GM18951 (cell line): ENCODE measurements at regions not wholly inside any gene's neighbourhood (a gene's known extent, or its start where the extent isn't known, plus 50 kb on each side); places are given as distances from the start of the nearest gene placed in this dataset.
"Not testable (repeated sequence)": the region's sequence is repeated elsewhere in the genome, so short reads cannot be mapped to it uniquely, and the experiment has no call there.

ENCODE experiments used
- POLR2A ChIP-seq: IDR thresholded peaks from 4 replicates; pipeline ENCODE4 v1.6.1; 2011; ENCODE audit warnings: mild to moderate bottlenecking; ENCODE audit not compliant: insufficient read length, insufficient read depth; ENCODE audit errors: extremely low read depth
- in situ Hi-C: fragments of 300-500 bp; cut with MboI; formaldehyde crosslinking; loops from one replicate; pipeline ENCODE4 v1.12.0; 2022; ENCODE audit warnings: low sequenced_read_pairs, mixed read lengths, inconsistent platforms; ENCODE audit not compliant: unreplicated experiment

DNA sequence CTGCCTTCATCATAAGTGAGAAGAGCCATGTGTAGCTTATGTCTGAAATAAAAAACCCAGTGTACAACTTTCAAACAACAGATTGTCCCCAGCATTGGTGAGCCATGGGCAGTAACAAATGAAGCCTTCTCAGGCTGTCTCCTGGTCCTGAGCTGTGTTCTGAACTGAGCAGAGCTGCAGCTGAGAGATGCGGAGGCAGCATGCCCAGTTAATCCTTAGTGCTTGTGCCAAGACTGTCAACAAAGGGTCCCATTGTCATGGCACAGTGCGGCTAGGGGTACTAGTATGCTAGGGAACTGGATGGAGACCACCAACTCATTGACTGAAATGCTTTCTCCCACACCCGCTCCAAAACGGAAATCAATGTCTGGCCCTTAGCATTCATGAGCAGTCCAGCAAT, 154.3 kb downstream of the RMST start:
- in situ Hi-C loops: no loop called here
- no peak for TF ChIP-seq POLR2A

DNA sequence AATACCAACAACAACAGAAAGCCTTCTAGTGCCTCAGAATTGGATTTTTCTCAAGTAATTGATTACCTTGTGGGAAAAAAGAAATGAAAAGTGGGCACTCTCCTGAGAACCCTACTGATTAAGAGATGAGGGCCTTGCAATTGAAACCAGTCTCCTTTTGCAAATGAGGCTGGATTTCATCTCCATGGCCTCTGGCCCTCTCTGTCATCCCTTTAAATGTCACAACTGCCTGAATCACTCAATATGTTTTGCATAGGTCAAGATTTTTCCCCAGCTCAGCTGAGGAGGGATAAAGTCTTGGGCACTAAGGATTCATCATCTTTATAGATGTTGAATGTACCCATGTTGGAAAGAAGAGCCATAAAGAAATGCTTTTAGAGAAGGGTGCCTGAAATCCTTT, 166.4 kb downstream of the RMST start:
- in situ Hi-C loops: no loop called here
- TF ChIP-seq POLR2A: no peak

DNA sequence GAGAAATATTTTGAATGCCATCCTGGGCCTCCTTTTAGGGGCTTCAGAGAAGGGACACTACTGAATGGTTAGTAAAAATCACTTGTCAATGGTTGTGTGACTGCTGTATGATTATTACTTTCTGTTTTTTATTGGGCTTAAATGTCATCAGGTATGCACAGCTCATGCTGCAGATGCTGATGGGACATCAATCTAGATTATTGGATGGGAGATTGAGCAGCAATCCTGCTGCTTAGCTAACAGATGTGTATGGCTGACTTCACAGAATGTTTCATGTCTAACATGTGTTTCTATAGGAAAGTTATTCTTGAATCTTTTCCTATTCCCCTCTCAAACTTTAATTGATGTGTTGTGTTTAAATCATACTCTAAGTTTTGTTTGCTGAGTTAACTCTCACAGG, 166.8 kb downstream of the RMST start:
- in situ Hi-C loops: no loop called here
- TF ChIP-seq POLR2A: no peak

DNA sequence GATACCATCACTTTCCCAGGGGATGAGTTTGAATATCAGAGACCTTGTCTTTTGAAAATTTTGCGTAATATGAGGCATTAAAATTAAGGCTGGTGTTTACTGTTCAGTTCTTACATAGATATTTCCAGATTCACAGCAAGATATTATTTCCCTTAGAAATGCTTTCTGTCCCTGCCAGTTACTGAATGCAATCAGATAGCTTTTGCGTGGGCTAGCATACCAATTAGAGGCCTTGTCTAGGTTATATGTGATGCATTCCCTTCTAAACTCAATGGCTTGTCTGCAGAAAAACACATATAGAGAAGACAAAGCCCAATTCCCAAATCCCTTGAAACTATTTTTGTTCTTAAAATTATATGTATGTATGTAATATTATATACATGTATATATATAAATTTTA, 167.8 kb downstream of the RMST start:
- in situ Hi-C loops: no loop called here

DNA sequence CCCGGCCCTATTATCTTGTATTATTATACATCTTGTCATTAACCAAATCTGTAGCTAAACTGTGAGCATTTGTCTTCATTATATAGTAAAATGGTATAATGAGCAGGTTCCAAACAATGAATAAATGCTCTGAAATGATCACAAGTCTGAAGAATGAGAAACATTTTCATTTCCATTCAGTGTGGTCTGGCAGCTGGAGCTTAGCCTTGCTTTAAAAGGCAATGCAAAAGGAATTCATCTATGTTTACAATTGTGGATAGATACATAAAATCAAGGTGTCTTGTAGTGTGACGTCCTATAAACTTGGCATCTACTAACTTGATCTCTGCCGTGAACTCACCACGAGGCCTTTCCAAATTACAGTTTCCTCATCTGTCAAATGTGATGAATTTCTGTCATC, 168.3 kb downstream of the RMST start:
- in situ Hi-C loops: no loop called here
- TF ChIP-seq POLR2A: no peak

More for the DNA sequence above, 167.8 kb downstream of the RMST start:
- no peak for TF ChIP-seq POLR2A

DNA sequence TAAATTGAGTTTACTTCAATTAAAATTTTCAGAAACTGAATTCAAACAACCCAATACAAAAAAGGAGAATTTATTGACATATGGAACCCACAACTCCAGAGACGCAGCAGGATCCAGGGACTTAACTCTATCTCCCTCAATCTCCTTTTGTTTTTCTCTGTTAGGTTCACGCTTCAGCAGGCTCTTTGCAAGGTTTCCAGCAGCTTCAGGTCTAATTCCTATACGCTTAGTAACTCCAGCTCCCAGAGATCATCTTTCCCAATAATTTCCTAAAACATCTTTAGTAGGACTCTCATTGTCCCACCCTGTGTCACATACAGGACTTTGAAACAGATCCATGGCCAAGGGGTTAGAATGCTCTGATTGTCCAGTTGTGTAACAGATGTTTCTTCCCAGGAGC, 175.2 kb downstream of the RMST start:
- in situ Hi-C loops: no loop called here
- TF ChIP-seq POLR2A: no peak

DNA sequence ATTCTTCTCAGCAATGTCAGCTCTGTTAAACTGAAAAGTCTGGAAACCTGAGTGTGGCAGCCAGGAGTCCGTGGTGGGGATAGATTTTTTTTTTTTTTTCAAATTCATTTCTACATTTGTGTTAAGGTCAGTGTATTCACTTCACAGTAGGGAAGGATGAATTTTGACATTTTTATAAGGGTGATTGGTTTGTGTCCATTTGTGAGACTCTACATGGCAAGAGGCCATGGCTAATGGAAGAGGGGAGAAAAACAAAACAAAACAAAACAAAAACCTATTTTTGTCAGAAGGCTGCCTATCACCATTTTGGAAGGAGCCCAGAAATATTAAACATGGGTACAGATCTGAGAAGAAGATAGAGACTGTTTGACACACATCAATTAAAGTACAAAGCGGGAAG, 176.1 kb downstream of the RMST start:
- TF ChIP-seq POLR2A: no peak
- in situ Hi-C loops: no loop called here

DNA sequence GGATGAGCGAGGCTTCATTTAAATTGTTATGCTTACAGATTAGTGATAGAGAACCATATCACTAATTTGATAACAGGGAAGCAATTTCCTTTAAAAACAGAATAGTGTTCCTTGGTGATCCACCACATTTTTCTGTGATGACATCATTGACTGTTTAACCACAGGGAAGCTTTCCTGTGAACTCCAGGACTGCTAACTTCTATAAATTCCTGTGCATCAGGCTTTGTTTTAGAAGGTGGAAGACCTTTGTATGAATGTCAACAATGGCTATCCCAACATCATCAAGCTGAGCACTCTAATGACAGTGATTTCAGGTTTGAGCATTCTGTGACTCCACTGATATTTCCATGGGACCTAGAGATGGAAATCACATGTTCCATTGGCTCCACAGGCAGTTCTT, 177.1 kb downstream of the RMST start:
- no peak for TF ChIP-seq POLR2A
- in situ Hi-C loops: no loop called here

DNA sequence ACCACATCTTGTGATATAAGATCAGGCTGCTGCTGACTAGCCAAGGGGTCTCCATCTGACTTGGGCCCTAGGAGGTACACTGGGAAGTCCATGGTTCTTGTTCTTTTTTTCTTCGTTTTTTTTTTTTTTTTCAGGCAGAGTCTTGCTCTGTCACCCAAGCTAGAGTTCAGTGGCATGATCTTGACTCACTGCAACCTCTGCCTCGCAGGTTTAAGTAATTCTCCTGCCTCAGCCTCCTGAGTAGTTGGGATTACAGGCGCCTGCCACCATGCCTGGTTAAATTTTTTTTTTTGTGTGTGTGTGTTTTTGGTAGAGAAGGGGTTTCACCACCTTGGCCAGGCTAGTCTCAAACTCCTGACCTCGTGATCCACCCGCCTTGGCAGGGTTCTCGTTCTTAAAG, 178.2 kb downstream of the RMST start:
- in situ Hi-C loops: no loop called here
- no peak for TF ChIP-seq POLR2A

DNA sequence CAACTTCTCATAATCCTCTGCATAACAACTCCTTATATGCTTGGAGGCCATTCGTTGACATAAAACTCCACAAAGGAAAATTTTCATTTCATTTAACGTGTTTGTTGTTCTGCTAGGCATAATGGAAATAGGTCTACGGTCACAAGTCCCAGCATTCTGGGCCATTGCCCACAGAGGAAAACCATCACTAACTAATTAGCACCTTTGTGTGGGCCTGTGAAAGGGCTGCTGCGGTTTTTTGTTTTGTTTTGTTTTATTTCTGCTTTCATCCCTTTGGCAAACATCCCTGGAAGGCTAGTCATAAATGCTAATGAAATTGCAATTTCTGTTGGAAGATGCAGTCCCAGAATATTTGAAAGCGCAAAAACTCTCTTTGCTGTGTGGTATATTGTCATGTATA, 180.3 kb downstream of the RMST start:
- no peak for TF ChIP-seq POLR2A
- in situ Hi-C loops: no loop called here

DNA sequence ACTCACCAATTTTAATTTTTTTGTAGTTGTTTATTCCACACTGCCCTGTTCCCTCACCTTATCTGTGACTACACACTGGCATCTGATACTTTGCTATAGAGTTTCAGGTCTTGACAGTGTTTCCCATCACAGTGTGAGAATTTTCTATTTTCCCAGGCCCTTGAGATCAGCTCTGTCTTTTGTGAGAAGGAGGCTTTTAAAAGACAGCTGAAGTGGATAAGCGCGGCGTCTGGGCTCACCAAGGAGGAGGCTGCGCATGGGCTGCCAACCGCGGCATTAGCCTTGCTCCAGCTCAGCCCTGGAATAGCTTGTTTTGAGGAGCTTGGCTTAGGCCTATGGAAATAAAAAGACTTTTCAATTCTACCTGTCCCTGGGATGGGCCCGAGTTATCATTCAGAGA, 181.3 kb downstream of the RMST start:
- in situ Hi-C loops: no loop called here
- TF ChIP-seq POLR2A: no peak

DNA sequence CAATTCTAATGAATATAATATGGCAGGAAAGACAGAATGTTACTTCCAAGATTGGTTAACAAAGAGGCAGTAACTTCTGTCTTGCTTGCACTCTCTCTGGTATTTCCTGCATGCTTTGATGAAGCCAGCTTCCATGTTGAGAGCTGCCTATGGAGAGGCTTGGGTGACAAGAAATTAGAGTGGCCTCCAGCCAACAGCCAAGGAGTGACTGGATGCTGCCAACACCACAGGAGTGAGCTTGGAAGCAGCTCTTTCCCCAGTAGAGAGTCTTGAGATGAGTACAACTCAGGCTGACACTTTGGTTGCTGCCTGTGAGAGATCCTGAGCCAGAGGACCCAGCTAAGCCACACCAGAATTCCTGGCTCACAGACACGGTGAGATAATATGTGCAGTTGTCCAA, 183.1 kb downstream of the RMST start:
- in situ Hi-C loops: no loop called here
- no peak for TF ChIP-seq POLR2A

DNA sequence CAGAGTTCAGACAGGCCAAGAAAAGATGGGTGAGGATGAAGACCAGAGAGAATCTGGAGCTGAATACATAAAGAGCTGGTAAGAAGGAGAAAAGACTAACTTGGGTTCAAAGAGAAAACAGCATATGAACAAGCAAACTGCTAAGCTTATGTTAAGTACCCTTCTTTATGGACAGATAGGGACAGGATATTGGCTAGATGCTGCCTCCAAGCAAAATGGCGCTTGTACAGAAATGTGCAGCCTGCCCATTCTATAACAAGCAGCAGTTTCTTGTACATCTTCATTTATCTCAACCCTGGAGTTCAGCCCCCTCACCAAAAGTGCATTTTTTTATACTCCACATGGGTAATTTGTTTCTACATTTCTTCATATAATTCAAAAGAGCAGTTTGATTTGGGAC, 184.5 kb downstream of the RMST start:
- TF ChIP-seq POLR2A: no peak
- in situ Hi-C loops: no loop called here

DNA sequence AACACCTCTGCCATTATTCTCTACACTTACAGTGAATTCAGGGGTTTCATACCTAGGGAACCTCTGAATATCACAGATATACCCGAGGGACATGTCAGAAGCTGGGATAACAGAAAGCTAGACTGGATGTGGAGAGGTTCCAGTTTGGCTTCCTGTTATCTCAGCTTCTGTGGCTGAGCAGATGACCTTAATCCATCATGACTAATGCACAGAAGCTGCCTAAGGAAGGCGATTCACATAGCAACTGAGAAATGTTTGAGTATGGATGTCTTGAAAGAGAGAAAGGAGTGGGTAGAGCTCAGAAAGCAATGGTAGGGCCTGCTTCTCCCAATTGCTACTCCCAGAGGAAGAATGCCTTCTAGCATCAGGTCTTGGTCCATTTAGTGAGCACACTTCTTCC, 187.6 kb downstream of the RMST start:
- in situ Hi-C loops: no loop called here
- no peak for TF ChIP-seq POLR2A

DNA sequence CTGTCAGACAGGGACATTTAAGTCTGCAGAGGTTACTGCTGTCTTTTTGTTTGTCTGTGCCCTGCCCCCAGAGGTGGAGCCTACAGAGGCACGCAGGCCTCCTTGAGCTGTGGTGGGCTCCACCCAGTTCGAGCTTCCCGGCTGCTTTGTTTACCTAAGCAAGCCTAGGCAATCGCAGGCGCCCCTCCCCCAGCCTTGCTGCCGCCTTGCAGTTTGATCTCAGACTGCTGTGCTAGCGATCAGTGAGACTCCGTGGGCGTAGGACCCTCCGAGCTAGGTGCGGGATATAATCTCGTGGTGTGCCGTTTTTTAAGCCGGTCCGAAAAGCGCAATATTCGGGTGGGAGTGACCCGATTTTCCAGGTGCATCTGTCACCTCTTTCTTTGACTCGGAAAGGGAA, 193.9 kb downstream of the RMST start:
- in situ Hi-C loops: not testable (repeated sequence)

DNA sequence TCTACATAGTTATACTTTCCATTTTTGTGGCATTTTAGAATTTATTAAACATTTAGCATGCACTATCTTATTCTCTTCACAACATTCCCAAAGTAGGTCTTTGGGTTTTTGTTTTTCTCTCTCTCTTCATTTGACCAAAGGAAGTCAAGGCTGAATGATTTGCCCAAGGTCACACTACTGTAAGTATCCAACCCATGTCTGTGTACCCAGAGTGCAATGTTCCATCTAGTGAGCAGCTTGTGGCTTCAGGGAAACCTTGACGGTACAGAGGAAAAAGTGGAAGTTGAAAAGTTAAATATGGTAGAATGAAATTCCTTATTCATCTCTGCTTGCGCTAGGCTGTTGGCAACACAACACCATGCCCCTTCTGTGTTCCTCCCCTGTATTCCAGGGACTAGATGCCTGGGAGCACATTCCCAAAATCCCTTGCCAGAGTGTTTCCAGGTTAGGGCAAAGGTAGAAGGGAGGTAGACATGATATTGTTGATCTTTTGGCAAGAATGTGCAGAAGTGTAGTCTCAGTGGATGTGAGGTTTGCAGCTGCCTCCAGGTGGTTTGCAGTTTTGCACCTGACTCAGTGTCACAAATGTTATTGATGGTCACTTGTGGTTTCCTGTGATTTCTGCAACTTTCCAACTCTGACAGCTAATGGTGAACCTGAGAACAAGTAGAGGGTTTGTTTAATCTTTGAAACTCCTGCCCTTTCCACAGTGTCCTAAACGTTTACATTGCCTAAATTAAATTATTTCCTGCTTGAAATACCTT, 196.7 kb downstream of the RMST start:
- in situ Hi-C loops: no loop called here
- no peak for TF ChIP-seq POLR2A
